ENCODE measurements at regions not wholly inside any gene's neighbourhood (a gene's known extent, or its start where the extent isn't known, plus 50 kb on each side); places are given as distances from the start of the nearest gene placed in this dataset.

GRCh38 chr3:82815417-82816058, 1054.1 kb upstream of the GBE1 start:
- H3K4me3 ChIP-seq, result no peak overlapping the region
- TF ChIP-seq EP300 (IDR thresholded peaks at IDR 0.05), result no peak
- no peak for TF ChIP-seq CTCF (IDR thresholded peaks at IDR 0.05)
- TF ChIP-seq POLR2A (IDR thresholded peaks at IDR 0.05), result no peak
- no peak for TF ChIP-seq POLR2AphosphoS5 (IDR thresholded peaks at IDR 0.05)
- no peak for ATAC-seq
- H3K36me3 ChIP-seq, result no peaks in the 10 kb centered on the region
- peaks cover 0 to 12% (median 0%) of the 10 kb centered on the region in 3 donors for H3K9me3 ChIP-seq
- H3K27me3 ChIP-seq, result no peaks in the 10 kb centered on the region
- 100% methylated on average over 1 of the region's 2 CpGs; no CpG with 5 or more reads in 1 of the 2 donors for WGBS, 2 donors (ENCODE audit: low coverage in 1 of 2)
- H3K27ac ChIP-seq, result no peak overlapping the region
- H3K4me1 ChIP-seq, result no peaks in the 10 kb centered on the region

GRCh38 chr3:82814660-82815059, 1053.2 kb upstream of the GBE1 start:
- peaks cover 0 to 12% (median 0%) of the 10 kb centered on the region in 3 donors for H3K9me3 ChIP-seq
- no peak overlapping the region for H3K4me3 ChIP-seq
- no peak overlapping the region for H3K27ac ChIP-seq
- no peaks in the 10 kb centered on the region for H3K4me1 ChIP-seq
- TF ChIP-seq EP300 (IDR thresholded peaks at IDR 0.05) (no peak), CTCF (IDR thresholded peaks at IDR 0.05) (no peak), POLR2AphosphoS5 (IDR thresholded peaks at IDR 0.05) (no peak), POLR2A (IDR thresholded peaks at IDR 0.05) (no peak)
- H3K27me3 ChIP-seq, result no peaks in the 10 kb centered on the region
- ATAC-seq, result no peak
- WGBS, 2 donors (ENCODE audit: low coverage in 1 of 2), result 75% methylated on average over 1 of the region's 2 CpGs; no CpG with 5 or more reads in 1 of the 2 donors
- H3K36me3 ChIP-seq, result no peaks in the 10 kb centered on the region

- ATAC-seq, result no peak
Measured at GRCh38 chr3:82807781-82808180, 1046.3 kb upstream of the GBE1 start.

GRCh38 chr3:82802501-82802900, 1041.1 kb upstream of the GBE1 start:
- no peaks in the 10 kb centered on the region for H3K9me3 ChIP-seq
- H3K4me1 ChIP-seq, result no peaks in the 10 kb centered on the region
- no peaks in the 10 kb centered on the region for H3K36me3 ChIP-seq
- H3K27me3 ChIP-seq, result no peaks in the 10 kb centered on the region
- H3K27ac ChIP-seq, result no peak overlapping the region
- TF ChIP-seq POLR2A (IDR thresholded peaks at IDR 0.05) (no peak), CTCF (IDR thresholded peaks at IDR 0.05) (no peak), EP300 (IDR thresholded peaks at IDR 0.05) (no peak), POLR2AphosphoS5 (IDR thresholded peaks at IDR 0.05) (no peak)
- H3K4me3 ChIP-seq, result no peak overlapping the region
- 73 to 88% methylated on average over 2 of the region's 2 CpGs for WGBS, 2 donors (ENCODE audit: low coverage in 1 of 2)
- no peak for ATAC-seq

More at GRCh38 chr3:82807781-82808180, 1046.3 kb upstream of the GBE1 start:
- Histone ChIP-seq H3K9me3 (no peaks in the 10 kb centered on the region), H3K4me1 (no peaks in the 10 kb centered on the region), H3K36me3 (no peaks in the 10 kb centered on the region), H3K27me3 (no peaks in the 10 kb centered on the region), H3K27ac (no peak overlapping the region), H3K4me3 (no peak overlapping the region)
- WGBS, 2 donors (ENCODE audit: low coverage in 1 of 2), result 98% methylated on average over 13 of the region's 23 CpGs; no CpG with 5 or more reads in 1 of the 2 donors
- TF ChIP-seq POLR2AphosphoS5 (IDR thresholded peaks at IDR 0.05) (no peak), POLR2A (IDR thresholded peaks at IDR 0.05) (no peak), EP300 (IDR thresholded peaks at IDR 0.05) (no peak), CTCF (IDR thresholded peaks at IDR 0.05) (no peak)

- Histone ChIP-seq H3K27me3 (no peaks in the 10 kb centered on the region), H3K4me1 (no peaks in the 10 kb centered on the region), H3K4me3 (no peak overlapping the region), H3K9me3 (no peaks in the 10 kb centered on the region), H3K27ac (no peak overlapping the region), H3K36me3 (no peaks in the 10 kb centered on the region)
- no peak for TF ChIP-seq CTCF (IDR thresholded peaks at IDR 0.05)
- no peak for TF ChIP-seq POLR2A (IDR thresholded peaks at IDR 0.05)
- no peak for TF ChIP-seq EP300 (IDR thresholded peaks at IDR 0.05)
- TF ChIP-seq POLR2AphosphoS5 (IDR thresholded peaks at IDR 0.05), result no peak
- no peak for ATAC-seq
Measured at GRCh38 chr3:82800248-82800647, 1038.8 kb upstream of the GBE1 start.
